ENCODE measurements at regions not wholly inside any gene's neighbourhood (a gene's known extent, or its start where the extent isn't known, plus 50 kb on each side); places are given as distances from the start of the nearest gene placed in this dataset.

DNA sequence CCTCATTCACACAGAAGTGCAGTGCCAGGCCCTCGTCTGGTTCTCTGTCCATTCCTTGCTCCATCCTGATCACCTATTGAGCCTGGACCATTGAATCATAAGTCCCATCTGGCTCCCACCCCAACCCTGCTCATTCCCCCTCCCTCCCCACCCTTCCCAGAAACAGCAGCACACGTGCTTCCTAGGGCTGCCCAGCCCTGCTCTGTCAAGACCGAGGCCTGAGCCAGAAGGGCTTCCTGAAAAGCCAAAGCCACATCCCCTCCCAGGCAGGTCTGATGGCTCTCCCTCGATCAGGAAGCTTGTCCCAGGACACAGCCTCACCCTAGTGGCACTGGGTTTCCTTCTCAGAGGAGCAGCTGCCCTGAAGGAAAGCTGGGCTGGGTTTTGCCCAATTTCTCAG, 79.8 kb upstream of the FZD7 start:
- peaks cover 4 to 10% of the 10 kb centered on the region in 2 experiments; a peak in 2 of 4 replicates for H3K4me1 ChIP-seq (ENCODE audit: control insufficient read depth in 1 of 2, insufficient read depth in 2 of 2, low read depth in 1 of 2, low read length in 1 of 2)
- no peaks in the 10 kb centered on the region for H3K9me2 ChIP-seq
- H3K4me3 ChIP-seq (ENCODE audit: low read depth in 2 of 2, low read length in 1 of 2): no peak overlapping the region
- no peaks in the 10 kb centered on the region for H4K20me1 ChIP-seq (ENCODE audit: insufficient read depth)
- H3K9me3 ChIP-seq: no peaks in the 10 kb centered on the region
- TF ChIP-seq, protein P1, sequence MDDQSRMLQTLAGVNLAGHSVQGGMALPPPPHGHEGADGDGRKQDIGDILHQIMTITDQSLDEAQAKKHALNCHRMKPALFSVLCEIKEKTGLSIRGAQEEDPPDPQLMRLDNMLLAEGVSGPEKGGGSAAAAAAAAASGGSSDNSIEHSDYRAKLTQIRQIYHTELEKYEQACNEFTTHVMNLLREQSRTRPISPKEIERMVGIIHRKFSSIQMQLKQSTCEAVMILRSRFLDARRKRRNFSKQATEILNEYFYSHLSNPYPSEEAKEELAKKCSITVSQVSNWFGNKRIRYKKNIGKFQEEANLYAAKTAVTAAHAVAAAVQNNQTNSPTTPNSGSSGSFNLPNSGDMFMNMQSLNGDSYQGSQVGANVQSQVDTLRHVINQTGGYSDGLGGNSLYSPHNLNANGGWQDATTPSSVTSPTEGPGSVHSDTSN (IDR thresholded peaks at IDR 0.05): no peak
- no peak for TF ChIP-seq TAF1 (IDR thresholded peaks at IDR 0.05; ENCODE audit: borderline replicate concordance, low read depth, low read length)
- TF ChIP-seq SMC3 (IDR thresholded peaks at IDR 0.05; ENCODE audit: low read depth, low read length): no peak
- no peak for TF ChIP-seq RCOR1 (IDR thresholded peaks at IDR 0.05; ENCODE audit: low read length)
- TF ChIP-seq, protein P2, sequence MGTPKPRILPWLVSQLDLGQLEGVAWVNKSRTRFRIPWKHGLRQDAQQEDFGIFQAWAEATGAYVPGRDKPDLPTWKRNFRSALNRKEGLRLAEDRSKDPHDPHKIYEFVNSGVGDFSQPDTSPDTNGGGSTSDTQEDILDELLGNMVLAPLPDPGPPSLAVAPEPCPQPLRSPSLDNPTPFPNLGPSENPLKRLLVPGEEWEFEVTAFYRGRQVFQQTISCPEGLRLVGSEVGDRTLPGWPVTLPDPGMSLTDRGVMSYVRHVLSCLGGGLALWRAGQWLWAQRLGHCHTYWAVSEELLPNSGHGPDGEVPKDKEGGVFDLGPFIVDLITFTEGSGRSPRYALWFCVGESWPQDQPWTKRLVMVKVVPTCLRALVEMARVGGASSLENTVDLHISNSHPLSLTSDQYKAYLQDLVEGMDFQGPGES (IDR thresholded peaks at IDR 0.05; ENCODE audit: low read depth, low read length): no peak
- TF ChIP-seq, protein P3, sequence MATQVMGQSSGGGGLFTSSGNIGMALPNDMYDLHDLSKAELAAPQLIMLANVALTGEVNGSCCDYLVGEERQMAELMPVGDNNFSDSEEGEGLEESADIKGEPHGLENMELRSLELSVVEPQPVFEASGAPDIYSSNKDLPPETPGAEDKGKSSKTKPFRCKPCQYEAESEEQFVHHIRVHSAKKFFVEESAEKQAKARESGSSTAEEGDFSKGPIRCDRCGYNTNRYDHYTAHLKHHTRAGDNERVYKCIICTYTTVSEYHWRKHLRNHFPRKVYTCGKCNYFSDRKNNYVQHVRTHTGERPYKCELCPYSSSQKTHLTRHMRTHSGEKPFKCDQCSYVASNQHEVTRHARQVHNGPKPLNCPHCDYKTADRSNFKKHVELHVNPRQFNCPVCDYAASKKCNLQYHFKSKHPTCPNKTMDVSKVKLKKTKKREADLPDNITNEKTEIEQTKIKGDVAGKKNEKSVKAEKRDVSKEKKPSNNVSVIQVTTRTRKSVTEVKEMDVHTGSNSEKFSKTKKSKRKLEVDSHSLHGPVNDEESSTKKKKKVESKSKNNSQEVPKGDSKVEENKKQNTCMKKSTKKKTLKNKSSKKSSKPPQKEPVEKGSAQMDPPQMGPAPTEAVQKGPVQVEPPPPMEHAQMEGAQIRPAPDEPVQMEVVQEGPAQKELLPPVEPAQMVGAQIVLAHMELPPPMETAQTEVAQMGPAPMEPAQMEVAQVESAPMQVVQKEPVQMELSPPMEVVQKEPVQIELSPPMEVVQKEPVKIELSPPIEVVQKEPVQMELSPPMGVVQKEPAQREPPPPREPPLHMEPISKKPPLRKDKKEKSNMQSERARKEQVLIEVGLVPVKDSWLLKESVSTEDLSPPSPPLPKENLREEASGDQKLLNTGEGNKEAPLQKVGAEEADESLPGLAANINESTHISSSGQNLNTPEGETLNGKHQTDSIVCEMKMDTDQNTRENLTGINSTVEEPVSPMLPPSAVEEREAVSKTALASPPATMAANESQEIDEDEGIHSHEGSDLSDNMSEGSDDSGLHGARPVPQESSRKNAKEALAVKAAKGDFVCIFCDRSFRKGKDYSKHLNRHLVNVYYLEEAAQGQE (IDR thresholded peaks at IDR 0.05; ENCODE audit: low read depth, low read length): no peak
- TF ChIP-seq TEAD4 (IDR thresholded peaks at IDR 0.05; ENCODE audit: borderline replicate concordance, insufficient read depth): no peak
- TF ChIP-seq RXRA (IDR thresholded peaks at IDR 0.05; ENCODE audit: borderline replicate concordance, low read depth): no peak
- no peak for TF ChIP-seq NFIC (IDR thresholded peaks at IDR 0.05; ENCODE audit: borderline replicate concordance)
- TF ChIP-seq, protein P4, sequence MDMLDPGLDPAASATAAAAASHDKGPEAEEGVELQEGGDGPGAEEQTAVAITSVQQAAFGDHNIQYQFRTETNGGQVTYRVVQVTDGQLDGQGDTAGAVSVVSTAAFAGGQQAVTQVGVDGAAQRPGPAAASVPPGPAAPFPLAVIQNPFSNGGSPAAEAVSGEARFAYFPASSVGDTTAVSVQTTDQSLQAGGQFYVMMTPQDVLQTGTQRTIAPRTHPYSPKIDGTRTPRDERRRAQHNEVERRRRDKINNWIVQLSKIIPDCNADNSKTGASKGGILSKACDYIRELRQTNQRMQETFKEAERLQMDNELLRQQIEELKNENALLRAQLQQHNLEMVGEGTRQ (IDR thresholded peaks at IDR 0.05; ENCODE audit: borderline replicate concordance, low read depth, low read length): no peak
- TF ChIP-seq MXI1 (IDR thresholded peaks at IDR 0.05; ENCODE audit: low read depth, low read length): no peak
- TF ChIP-seq RAD21 (IDR thresholded peaks at IDR 0.05; ENCODE audit: low read length): no peak
- no peak for TF ChIP-seq FOXJ3 (CRISPR knock-in tag; IDR thresholded peaks at IDR 0.05)
- TF ChIP-seq, protein P5, sequence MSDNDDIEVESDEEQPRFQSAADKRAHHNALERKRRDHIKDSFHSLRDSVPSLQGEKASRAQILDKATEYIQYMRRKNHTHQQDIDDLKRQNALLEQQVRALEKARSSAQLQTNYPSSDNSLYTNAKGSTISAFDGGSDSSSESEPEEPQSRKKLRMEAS (IDR thresholded peaks at IDR 0.05; ENCODE audit: low read depth): no peak
- TF ChIP-seq MEF2A (IDR thresholded peaks at IDR 0.05; ENCODE audit: borderline replicate concordance, low read depth): no peak
- no peak for TF ChIP-seq SIN3A (IDR thresholded peaks at IDR 0.05; ENCODE audit: borderline replicate concordance, low read depth, low read length)
- H3K4me2 ChIP-seq: no peak overlapping the region
- no peak for DNase-seq
- H3K27me3 ChIP-seq (ENCODE audit: insufficient read depth): no peaks in the 10 kb centered on the region
- no peak overlapping the region for H3K27ac ChIP-seq (ENCODE audit: low read depth in 2 of 2, low read length in 1 of 2)
- no peaks in the 10 kb centered on the region for H3F3A ChIP-seq (replicated peaks; ENCODE audit: insufficient read depth)
- H3K9ac ChIP-seq: no peak overlapping the region
- POLR2A ChIA-PET: no interaction called here
- CTCF ChIA-PET: interaction anchor here (1.1 to 4.0 kb wide), 2 partner anchors 9 to 13 kb away, joined by 3 to 22 read pairs; no protein-coding TSS in a partner anchor
- 87% methylated on average over 4 of the region's 4 CpGs for WGBS (ENCODE audit: low lambda C conversion rate)
- H3K79me2 ChIP-seq (ENCODE audit: insufficient read depth): no peaks in the 10 kb centered on the region
- no peaks in the 10 kb centered on the region for H3K36me3 ChIP-seq (replicated peaks in 1 of 2; ENCODE audit: control insufficient read depth in 1 of 2, insufficient read depth in 2 of 2, low read length in 1 of 2)
- no peak overlapping the region for H2AFZ ChIP-seq (ENCODE audit: low read depth)

Data from SK-N-SH (cell line).